Epidermal melanocyte (primary cell): ENCODE measurements at regions not wholly inside any gene's neighbourhood (a gene's known extent, or its start where the extent isn't known, plus 50 kb on each side); places are given as distances from the start of the nearest gene placed in this dataset.
"Not testable (repeated sequence)": the region's sequence is repeated elsewhere in the genome, so short reads cannot be mapped to it uniquely, and the experiment has no call there.

Experiments
- DNase-seq: peaks from one replicate; pipeline ENCODE4 v3.0.0; 2011; ENCODE audit warnings: low spot score; ENCODE audit not compliant: insufficient read length

GRCh38 chr2:193101591-193101990 is 906.9 kb upstream of the TMEFF2 start:
- DNase-seq, result no peak

GRCh38 chr2:193088026-193088425 is 893.3 kb upstream of the TMEFF2 start:
- DNase-seq, result no peak

GRCh38 chr2:193076995-193077394 is 882.3 kb upstream of the TMEFF2 start:
- DNase-seq, result no peak

- DNase-seq, result no peak
Measured at GRCh38 chr2:193074933-193075332, 880.2 kb upstream of the TMEFF2 start.

- DNase-seq, result no peak
Measured at GRCh38 chr2:193072647-193073046, 877.9 kb upstream of the TMEFF2 start.

GRCh38 chr2:193025556-193025955 is 830.8 kb upstream of the TMEFF2 start:
- not testable (repeated sequence) for DNase-seq

GRCh38 chr2:193024791-193025190 is 830.1 kb upstream of the TMEFF2 start:
- no peak for DNase-seq

GRCh38 chr2:193011870-193012269 is 817.1 kb upstream of the TMEFF2 start:
- DNase-seq, result no peak

GRCh38 chr2:192993059-192993458 is 798.3 kb upstream of the TMEFF2 start:
- DNase-seq, result no peak

- no peak for DNase-seq
Measured at GRCh38 chr2:192983173-192983572, 788.4 kb upstream of the TMEFF2 start.

- DNase-seq, result no peak
Measured at GRCh38 chr2:192978395-192978794, 783.7 kb upstream of the TMEFF2 start.

- no peak for DNase-seq
Measured at GRCh38 chr2:192971981-192972380, 777.2 kb upstream of the TMEFF2 start.

- no peak for DNase-seq
Measured at GRCh38 chr2:192969055-192969454, 774.3 kb upstream of the TMEFF2 start.

- DNase-seq, result no peak
Measured at GRCh38 chr2:192960945-192961344, 766.2 kb upstream of the TMEFF2 start.

GRCh38 chr2:192958615-192959014 is 763.9 kb upstream of the TMEFF2 start:
- not testable (repeated sequence) for DNase-seq

GRCh38 chr2:192957425-192957824 is 762.7 kb upstream of the TMEFF2 start:
- no peak for DNase-seq

GRCh38 chr2:192953116-192953515 is 758.4 kb upstream of the TMEFF2 start:
- no peak for DNase-seq

- DNase-seq, result no peak
Measured at GRCh38 chr2:192952245-192952644, 757.5 kb upstream of the TMEFF2 start.

- no peak for DNase-seq
Measured at GRCh38 chr2:192948316-192948715, 753.6 kb upstream of the TMEFF2 start.

GRCh38 chr2:192947352-192947751 is 752.6 kb upstream of the TMEFF2 start:
- no peak for DNase-seq

GRCh38 chr2:192940767-192941166 is 746.0 kb upstream of the TMEFF2 start:
- DNase-seq, result no peak

GRCh38 chr2:192932376-192932775 is 737.6 kb upstream of the TMEFF2 start:
- DNase-seq, result no peak

GRCh38 chr2:192921631-192922030 is 726.9 kb upstream of the TMEFF2 start:
- DNase-seq, result not testable (repeated sequence)

GRCh38 chr2:192901446-192901845 is 706.7 kb upstream of the TMEFF2 start:
- DNase-seq, result no peak
